Effector CD4-positive, alpha-beta T cell (primary cell): ENCODE measurements at regions not wholly inside any gene's neighbourhood (a gene's known extent, or its start where the extent isn't known, plus 50 kb on each side); places are given as distances from the start of the nearest gene placed in this dataset.

ENCODE experiments used
- DNase-seq: peaks from one replicate; pipeline ENCODE4 v3.0.0-alpha.2; 2020

GRCh38 chr22:27662359-27663301 is 138.9 kb downstream of the MN1 start:
- DNase-seq, result no peak

- no peak for DNase-seq
Observed at GRCh38 chr22:27663812-27664211, 137.7 kb downstream of the MN1 start.

- DNase-seq, result no peak
Observed at GRCh38 chr22:27666272-27666997, 135.1 kb downstream of the MN1 start.

- no peak for DNase-seq
Observed at GRCh38 chr22:27667121-27667843, 134.3 kb downstream of the MN1 start.

- DNase-seq, result no peak
Observed at GRCh38 chr22:27668828-27669797, 132.4 kb downstream of the MN1 start.

GRCh38 chr22:27669798-27670599 is 131.6 kb downstream of the MN1 start:
- no peak for DNase-seq

- DNase-seq, result no peak
Observed at GRCh38 chr22:27670701-27671412, 130.7 kb downstream of the MN1 start.

- DNase-seq, result no peak
Observed at GRCh38 chr22:27671413-27671935, 130.1 kb downstream of the MN1 start.

- no peak for DNase-seq
Observed at GRCh38 chr22:27672721-27673418, 128.7 kb downstream of the MN1 start.

- no peak for DNase-seq
Observed at GRCh38 chr22:27673839-27674238, 127.7 kb downstream of the MN1 start.

GRCh38 chr22:27674261-27674923 is 127.2 kb downstream of the MN1 start:
- DNase-seq, result no peak

GRCh38 chr22:27676545-27677213 is 124.9 kb downstream of the MN1 start:
- no peak for DNase-seq

GRCh38 chr22:27677905-27678458 is 123.6 kb downstream of the MN1 start:
- DNase-seq, result no peak

GRCh38 chr22:27679176-27679575 is 122.4 kb downstream of the MN1 start:
- no peak for DNase-seq

- no peak for DNase-seq
Observed at GRCh38 chr22:27679693-27680488, 121.7 kb downstream of the MN1 start.

GRCh38 chr22:27680636-27681035 is 120.9 kb downstream of the MN1 start:
- DNase-seq, result no peak

- DNase-seq, result no peak
Observed at GRCh38 chr22:27681037-27681436, 120.5 kb downstream of the MN1 start.
